ENCODE measurements at regions not wholly inside any gene's neighbourhood (a gene's known extent, or its start where the extent isn't known, plus 50 kb on each side); places are given as distances from the start of the nearest gene placed in this dataset.

GRCh38 chr2:104545055-104545454 is 308.9 kb upstream of the POU3F3 start:
- TF ChIP-seq FOXM1 (IDR thresholded peaks at IDR 0.05; ENCODE audit: borderline replicate concordance): no peak
- no peak for TF ChIP-seq ELF4 (IDR thresholded peaks at IDR 0.05)
- no peak for TF ChIP-seq HDGF (IDR thresholded peaks at IDR 0.05; ENCODE audit: borderline replicate concordance)
- TF ChIP-seq PKNOX1 (IDR thresholded peaks at IDR 0.05): no peak
- no peak for TF ChIP-seq LEF1 (IDR thresholded peaks at IDR 0.05; ENCODE audit: borderline replicate concordance)
